RWPE1 (cell line): ENCODE measurements at regions not wholly inside any gene's neighbourhood (a gene's known extent, or its start where the extent isn't known, plus 50 kb on each side); places are given as distances from the start of the nearest gene placed in this dataset.

ENCODE experiments used
- CTCF ChIA-PET: fragments of 350-600 bp; sonication (Branson Sonifier 250); formaldehyde crosslinking; extraction: SDS; loops from one replicate; lab custom pipeline; 2021; lab: Yijun Ruan, JAX
- POLR2A ChIA-PET: fragments of 400-600 bp; formaldehyde crosslinking; extraction: SDS; loops from one replicate; lab custom pipeline; 2020; ENCODE audit warnings: antibody characterized with exemption; ENCODE audit not compliant: low non-redundant PET; lab: Yijun Ruan, JAX
- DNase-seq: peaks from one replicate; pipeline ENCODE4 v3.0.0; 2012; ENCODE audit warnings: low spot score
- H3K27ac ChIP-seq: fragments of 450-650 bp; 2 replicates; pipeline ENCODE4 v1.5.1; 2017
- CTCF ChIP-seq: fragments of 450-650 bp; conservative IDR thresholded peaks from 2 replicates; pipeline ENCODE4 v1.5.1; 2017; ENCODE audit warnings: low read depth, mild to moderate bottlenecking

- ChIA-PET POLR2A (no interaction called here), CTCF (interaction anchor here (0.7 kb wide), 1 partner anchor 337 kb away, joined by 3 read pairs; no protein-coding TSS in a partner anchor)
- TF ChIP-seq CTCF, result no peak
- no peak overlapping the region for H3K27ac ChIP-seq
- no peak for DNase-seq
Observed at GRCh38 chr1:38331496-38332210, 285.1 kb upstream of the POU3F1 start.

GRCh38 chr1:38330799-38331198 is 284.2 kb upstream of the POU3F1 start:
- DNase-seq, result no peak
- H3K27ac ChIP-seq, result no peak overlapping the region
- ChIA-PET CTCF (no interaction called here), POLR2A (interaction anchor here (0.6 kb wide), 1 partner anchor 22 kb away, joined by 4 read pairs; no protein-coding TSS in a partner anchor)
- no peak for TF ChIP-seq CTCF

- no peak for DNase-seq
- CTCF ChIA-PET, result interaction anchor here (0.7 kb wide), 1 partner anchor 345 kb away, joined by 4 read pairs; no protein-coding TSS in a partner anchor
- TF ChIP-seq CTCF, result no peak
- POLR2A ChIA-PET, result no interaction called here
- H3K27ac ChIP-seq, result no peak overlapping the region
Observed at GRCh38 chr1:38329644-38330043, 283.1 kb upstream of the POU3F1 start.

- no peak for DNase-seq
- no peak overlapping the region for H3K27ac ChIP-seq
- ChIA-PET CTCF (interaction anchor here (0.6 to 0.7 kb wide), 2 partner anchors 34 to 346 kb away, joined by 3 to 4 read pairs; no protein-coding TSS in a partner anchor), POLR2A (no interaction called here)
- TF ChIP-seq CTCF, result no peak
Observed at GRCh38 chr1:38328278-38329035, 281.9 kb upstream of the POU3F1 start.

- CTCF ChIA-PET, result no interaction called here
- H3K27ac ChIP-seq, result no peak overlapping the region
- no peak for DNase-seq
- TF ChIP-seq CTCF, result no peak
- POLR2A ChIA-PET, result no interaction called here
Observed at GRCh38 chr1:38327559-38327973, 281.0 kb upstream of the POU3F1 start.

GRCh38 chr1:38326856-38327255 is 280.3 kb upstream of the POU3F1 start:
- DNase-seq, result no peak
- H3K27ac ChIP-seq, result no peak overlapping the region
- POLR2A ChIA-PET, result no interaction called here
- CTCF ChIA-PET, result no interaction called here
- TF ChIP-seq CTCF, result no peak
